WTC11 (cell line): ENCODE measurements at regions not wholly inside any gene's neighbourhood (a gene's known extent, or its start where the extent isn't known, plus 50 kb on each side); places are given as distances from the start of the nearest gene placed in this dataset.

Source experiments
- ATAC-seq: fragments of 200-7000 bp; cut with Tn5 transposase; 2 replicates; pipeline ENCODE4 v1.10.0; 2021; ENCODE audit warnings: mild to moderate bottlenecking, moderate library complexity
- CTCF ChIA-PET: fragments of 300-600 bp; sonication (Branson Sonifier 250); formaldehyde crosslinking; loops from one replicate; lab custom pipeline; 2021; ENCODE audit warnings: antibody characterized with exemption; lab: Charles Lee
- POLR2A ChIA-PET: fragments of 350-600 bp; sonication (Branson Sonifier 250); formaldehyde crosslinking; loops from one replicate; lab custom pipeline; 2021; ENCODE audit warnings: antibody characterized with exemption; lab: Charles Lee
- DNase-seq: peaks from one replicate; pipeline ENCODE4 v3.0.0; 2021; ENCODE audit warnings: low spot score
- H3K27ac Mint-ChIP-seq: 2 replicates; pipeline ENCODE4 v1.8.0; 2021; ENCODE audit warnings: mixed read lengths
- H3K27me3 Mint-ChIP-seq: 2 replicates; pipeline ENCODE4 v1.8.0; 2021; ENCODE audit warnings: low read depth, mild to moderate bottlenecking, moderate library complexity, mixed read lengths
- H3K36me3 Mint-ChIP-seq: 2 replicates; pipeline ENCODE4 v1.8.0; 2021; ENCODE audit warnings: mixed read lengths
- H3K4me1 Mint-ChIP-seq: 2 replicates; pipeline ENCODE4 v1.8.0; 2022; ENCODE audit warnings: mixed read lengths
- H3K4me3 Mint-ChIP-seq: 2 replicates; pipeline ENCODE4 v1.8.0; 2021; ENCODE audit warnings: mild to moderate bottlenecking, moderate library complexity, mixed read lengths
- H3K9me3 Mint-ChIP-seq: 2 replicates; pipeline ENCODE4 v1.8.0; 2021; ENCODE audit warnings: mixed read lengths
- AFF4 ChIP-seq: sonication (generic); formaldehyde crosslinking; IDR thresholded peaks from 2 replicates; pipeline ENCODE4 v1.8.1; 2023; ENCODE audit warnings: mild to moderate bottlenecking, missing genetic modification reagents, borderline replicate concordance
- ATF2 ChIP-seq: sonication (generic); formaldehyde crosslinking; IDR thresholded peaks from 2 replicates; pipeline ENCODE4 v1.8.1; 2022; ENCODE audit warnings: low read depth, missing genetic modification reagents, borderline replicate concordance
- CBFB ChIP-seq: sonication (generic); formaldehyde crosslinking; IDR thresholded peaks from 2 replicates; pipeline ENCODE4 v1.8.1; 2022; ENCODE audit warnings: mild to moderate bottlenecking, low read depth, missing genetic modification reagents
- CREM ChIP-seq: sonication (generic); formaldehyde crosslinking; IDR thresholded peaks from 2 replicates; pipeline ENCODE4 v1.8.1; 2022; ENCODE audit warnings: mild to moderate bottlenecking, missing genetic modification reagents, moderate library complexity
- ERG ChIP-seq: fragments of 250-450 bp; sonication (Bioruptor Pico); IDR thresholded peaks from 2 replicates; pipeline ENCODE4 v1.8.0; 2021; ENCODE audit warnings: mild to moderate bottlenecking
- FOXP1 ChIP-seq: sonication (generic); formaldehyde crosslinking; IDR thresholded peaks from 2 replicates; pipeline ENCODE4 v1.8.0; 2022; ENCODE audit warnings: missing genetic modification reagents, mild to moderate bottlenecking, moderate library complexity, borderline replicate concordance
- IRF2 ChIP-seq: sonication (generic); formaldehyde crosslinking; IDR thresholded peaks from 2 replicates; pipeline ENCODE4 v1.8.0; 2022; ENCODE audit warnings: low read depth, missing genetic modification reagents, borderline replicate concordance
- KAT7 ChIP-seq: sonication (generic); formaldehyde crosslinking; IDR thresholded peaks from 2 replicates; pipeline ENCODE4 v1.8.1; 2023; ENCODE audit warnings: missing genetic modification reagents, mild to moderate bottlenecking, borderline replicate concordance
- MXD4 ChIP-seq: fragments of 250-450 bp; sonication (Bioruptor Pico); IDR thresholded peaks from 2 replicates; pipeline ENCODE4 v1.8.0; 2021; ENCODE audit warnings: mild to moderate bottlenecking, moderate library complexity, borderline replicate concordance
- NFYB ChIP-seq: sonication (generic); formaldehyde crosslinking; conservative IDR thresholded peaks from 2 replicates; pipeline ENCODE4 v1.8.0; 2022; ENCODE audit warnings: low read depth, missing genetic modification reagents
- SMAD3 ChIP-seq: sonication (generic); formaldehyde crosslinking; IDR thresholded peaks from 2 replicates; pipeline ENCODE4 v1.8.0; 2022; ENCODE audit warnings: missing genetic modification reagents, mild to moderate bottlenecking, borderline replicate concordance
- TCF7 ChIP-seq: sonication (generic); formaldehyde crosslinking; IDR thresholded peaks from 2 replicates; pipeline ENCODE4 v1.8.0; 2022; ENCODE audit warnings: mild to moderate bottlenecking, low read depth, missing genetic modification reagents, moderate library complexity
- TEAD1 ChIP-seq: sonication (generic); formaldehyde crosslinking; IDR thresholded peaks from 2 replicates; pipeline ENCODE4 v1.8.0; 2022; ENCODE audit warnings: mild to moderate bottlenecking, missing genetic modification reagents
- USF1 ChIP-seq: sonication (generic); formaldehyde crosslinking; IDR thresholded peaks from 2 replicates; pipeline ENCODE4 v1.8.0; 2022; ENCODE audit warnings: mild to moderate bottlenecking, missing genetic modification reagents
- ZBTB21 ChIP-seq: sonication (generic); formaldehyde crosslinking; IDR thresholded peaks from 2 replicates; pipeline ENCODE4 v1.8.1; 2023; ENCODE audit warnings: mild to moderate bottlenecking, missing genetic modification reagents, borderline replicate concordance
- ZMAT4 ChIP-seq: fragments of 250-450 bp; sonication (Bioruptor Pico); IDR thresholded peaks from 2 replicates; pipeline ENCODE4 v1.9.0; 2021; ENCODE audit warnings: mild to moderate bottlenecking
- ZNF512 ChIP-seq: sonication (generic); formaldehyde crosslinking; IDR thresholded peaks from 2 replicates; pipeline ENCODE4 v1.8.1; 2022; ENCODE audit warnings: missing genetic modification reagents, borderline replicate concordance
- ZSCAN18 ChIP-seq: fragments of 250-450 bp; sonication (Bioruptor Pico); IDR thresholded peaks from 2 replicates; pipeline ENCODE4 v2.1.2; 2022; ENCODE audit warnings: mild to moderate bottlenecking, moderate library complexity

GRCh38 chr15:70584441-70584837 lies 178.9 kb downstream of the UACA start:
- Mint-ChIP-seq H3K36me3 (no peaks in the 10 kb centered on the region), H3K27me3 (peaks cover 26% of the 10 kb centered on the region), H3K9me3 (peaks cover 4% of the 10 kb centered on the region; the same call in 1 of the 2 replicates), H3K4me3 (peak overlapping the region; percentile 69), H3K27ac (no peak overlapping the region), H3K4me1 (peaks cover 28% of the 10 kb centered on the region)
- DNase-seq (no peak), ATAC-seq (no peak)
- ChIA-PET CTCF (interaction anchor here (0.6 to 3.1 kb wide), 21 partner anchors 8 to 1106 kb away, joined by 3 to 18 read pairs (median 5); partner anchors contain the start of gene UACA), POLR2A (no interaction called here)
- TF ChIP-seq AFF4 (CRISPR knock-in tag) (no peak), CREM (CRISPR knock-in tag) (no peak), IRF2 (CRISPR knock-in tag) (no peak), USF1 (CRISPR knock-in tag) (no peak), ZMAT4 (no peak), TCF7 (CRISPR knock-in tag) (no peak), MXD4 (CRISPR knock-in tag) (no peak), KAT7 (CRISPR knock-in tag) (no peak), ZSCAN18 (CRISPR knock-in tag) (no peak), ZBTB21 (CRISPR knock-in tag) (no peak)

GRCh38 chr15:70583006-70583405 lies 180.4 kb downstream of the UACA start:
- DNase-seq = no peak
- Mint-ChIP-seq H3K9me3 (no peaks in the 10 kb centered on the region), H3K4me1 (peaks cover 32% of the 10 kb centered on the region), H3K27me3 (peaks cover 26% of the 10 kb centered on the region), H3K36me3 (no peaks in the 10 kb centered on the region), H3K4me3 (no peak overlapping the region), H3K27ac (no peak overlapping the region)
- ChIA-PET CTCF (interaction anchor here (0.8 to 1.4 kb wide), 2 partner anchors 14 to 139 kb away, joined by 3 to 5 read pairs; no protein-coding TSS in a partner anchor), POLR2A (no interaction called here)
- no peak for TF ChIP-seq CBFB (CRISPR knock-in tag)
- no peak for ATAC-seq

GRCh38 chr15:70582143-70582945 lies 181.0 kb downstream of the UACA start:
- Mint-ChIP-seq H3K27ac (no peak overlapping the region), H3K27me3 (peaks cover 23% of the 10 kb centered on the region), H3K4me3 (no peak overlapping the region), H3K36me3 (no peaks in the 10 kb centered on the region), H3K9me3 (no peaks in the 10 kb centered on the region), H3K4me1 (peaks cover 27% of the 10 kb centered on the region)
- ChIA-PET CTCF (interaction anchor here (1.4 to 1.8 kb wide), 2 partner anchors 13 kb away, joined by 5 to 7 read pairs; no protein-coding TSS in a partner anchor), POLR2A (interaction anchor here (0.6 kb wide), 1 partner anchor 1648 kb away, joined by 3 read pairs; no protein-coding TSS in a partner anchor)
- ATAC-seq (no peak), DNase-seq (no peak)
- TF ChIP-seq FOXP1 (CRISPR knock-in tag) (no peak), ZNF512 (no peak), TEAD1 (CRISPR knock-in tag) (no peak), NFYB (CRISPR knock-in tag) (no peak), ERG (CRISPR knock-in tag) (no peak), SMAD3 (CRISPR knock-in tag) (no peak), ATF2 (CRISPR knock-in tag) (no peak), MXD4 (CRISPR knock-in tag) (no peak)
